ENCODE measurements at regions not wholly inside any gene's neighbourhood (a gene's known extent, or its start where the extent isn't known, plus 50 kb on each side); places are given as distances from the start of the nearest gene placed in this dataset.
"Not testable (repeated sequence)": the region's sequence is repeated elsewhere in the genome, so short reads cannot be mapped to it uniquely, and the experiment has no call there.

- TF ChIP-seq POLR2A (IDR thresholded peaks at IDR 0.05; ENCODE audit: low read depth, low read length): no peak
- TF ChIP-seq POU2F2 (IDR thresholded peaks at IDR 0.05; ENCODE audit: low read depth, low read length): no peak
- no peak for TF ChIP-seq TAF1 (IDR thresholded peaks at IDR 0.05; ENCODE audit: low read depth, low read length)
- no peak for TF ChIP-seq PAX5 (IDR thresholded peaks at IDR 0.05; ENCODE audit: insufficient read depth, low read length, severe bottlenecking)
- no peak for TF ChIP-seq SPI1 (IDR thresholded peaks at IDR 0.05; ENCODE audit: low read depth, low read length)
- no peak for TF ChIP-seq POLR2AphosphoS5 (IDR thresholded peaks at IDR 0.05; ENCODE audit: low read depth, low read length)
- DNase-seq (ENCODE audit: insufficient read length, low spot score) (no peak), FAIRE-seq (no peak)
Observed at GRCh38 chr2:105677901-105678300, 66.8 kb upstream of the NCK2 start.

- TF ChIP-seq POLR2A (IDR thresholded peaks at IDR 0.05; ENCODE audit: low read depth, low read length) (no peak), TAF1 (IDR thresholded peaks at IDR 0.05; ENCODE audit: low read depth, low read length) (no peak), POU2F2 (IDR thresholded peaks at IDR 0.05; ENCODE audit: low read depth, low read length) (no peak)
- FAIRE-seq (no peak), DNase-seq (ENCODE audit: insufficient read length, low spot score) (no peak)
Observed at GRCh38 chr2:105675841-105676240, 68.9 kb upstream of the NCK2 start.

GRCh38 chr2:105674859-105675541, 69.7 kb upstream of the NCK2 start:
- TF ChIP-seq POU2F2 (IDR thresholded peaks at IDR 0.05; ENCODE audit: low read depth, low read length): no peak
- no peak for TF ChIP-seq TAF1 (IDR thresholded peaks at IDR 0.05; ENCODE audit: low read depth, low read length)
- no peak for TF ChIP-seq POLR2A (IDR thresholded peaks at IDR 0.05; ENCODE audit: low read depth, low read length)
- TF ChIP-seq SPI1 (IDR thresholded peaks at IDR 0.05; ENCODE audit: low read depth, low read length): no peak
- TF ChIP-seq POLR2AphosphoS5 (IDR thresholded peaks at IDR 0.05; ENCODE audit: low read depth, low read length): no peak
- no peak for TF ChIP-seq PAX5 (IDR thresholded peaks at IDR 0.05; ENCODE audit: insufficient read depth, low read length, severe bottlenecking)
- no peak for DNase-seq (ENCODE audit: insufficient read length, low spot score)
- FAIRE-seq: no peak

- TF ChIP-seq POLR2A (IDR thresholded peaks at IDR 0.05; ENCODE audit: low read depth, low read length) (no peak), TAF1 (IDR thresholded peaks at IDR 0.05; ENCODE audit: low read depth, low read length) (no peak), SPI1 (IDR thresholded peaks at IDR 0.05; ENCODE audit: low read depth, low read length) (no peak), PAX5 (IDR thresholded peaks at IDR 0.05; ENCODE audit: insufficient read depth, low read length, severe bottlenecking) (no peak), POU2F2 (IDR thresholded peaks at IDR 0.05; ENCODE audit: low read depth, low read length) (no peak), POLR2AphosphoS5 (IDR thresholded peaks at IDR 0.05; ENCODE audit: low read depth, low read length) (no peak)
- DNase-seq (ENCODE audit: insufficient read length, low spot score): no peak
- FAIRE-seq: no peak
Observed at GRCh38 chr2:105674401-105674800, 70.3 kb upstream of the NCK2 start.

GRCh38 chr2:105671156-105671555, 73.6 kb upstream of the NCK2 start:
- DNase-seq (ENCODE audit: insufficient read length, low spot score) (no peak), FAIRE-seq (no peak)
- TF ChIP-seq TAF1 (IDR thresholded peaks at IDR 0.05; ENCODE audit: low read depth, low read length) (no peak), POLR2A (IDR thresholded peaks at IDR 0.05; ENCODE audit: low read depth, low read length) (no peak), POU2F2 (IDR thresholded peaks at IDR 0.05; ENCODE audit: low read depth, low read length) (no peak), PAX5 (IDR thresholded peaks at IDR 0.05; ENCODE audit: insufficient read depth, low read length, severe bottlenecking) (no peak), SPI1 (IDR thresholded peaks at IDR 0.05; ENCODE audit: low read depth, low read length) (no peak), POLR2AphosphoS5 (IDR thresholded peaks at IDR 0.05; ENCODE audit: low read depth, low read length) (no peak)

- FAIRE-seq: no peak
- TF ChIP-seq POU2F2 (IDR thresholded peaks at IDR 0.05; ENCODE audit: low read depth, low read length) (no peak), POLR2A (IDR thresholded peaks at IDR 0.05; ENCODE audit: low read depth, low read length) (no peak), PAX5 (IDR thresholded peaks at IDR 0.05; ENCODE audit: insufficient read depth, low read length, severe bottlenecking) (no peak), SPI1 (IDR thresholded peaks at IDR 0.05; ENCODE audit: low read depth, low read length) (no peak), TAF1 (IDR thresholded peaks at IDR 0.05; ENCODE audit: low read depth, low read length) (no peak), POLR2AphosphoS5 (IDR thresholded peaks at IDR 0.05; ENCODE audit: low read depth, low read length) (no peak)
Observed at GRCh38 chr2:105669384-105669891, 75.3 kb upstream of the NCK2 start.

GRCh38 chr2:105665480-105665879, 79.2 kb upstream of the NCK2 start:
- TF ChIP-seq POLR2A (IDR thresholded peaks at IDR 0.05; ENCODE audit: low read depth, low read length) (no peak), POU2F2 (IDR thresholded peaks at IDR 0.05; ENCODE audit: low read depth, low read length) (no peak), POLR2AphosphoS5 (IDR thresholded peaks at IDR 0.05; ENCODE audit: low read depth, low read length) (no peak), PAX5 (IDR thresholded peaks at IDR 0.05; ENCODE audit: insufficient read depth, low read length, severe bottlenecking) (no peak)
- DNase-seq (ENCODE audit: insufficient read length, low spot score) (no peak), FAIRE-seq (no peak)

More at GRCh38 chr2:105669384-105669891, 75.3 kb upstream of the NCK2 start:
- no peak for DNase-seq (ENCODE audit: insufficient read length, low spot score)

- no peak for DNase-seq (ENCODE audit: insufficient read length, low spot score)
- no peak for FAIRE-seq
- no peak for TF ChIP-seq PAX5 (IDR thresholded peaks at IDR 0.05; ENCODE audit: insufficient read depth, low read length, severe bottlenecking)
- no peak for TF ChIP-seq POLR2AphosphoS5 (IDR thresholded peaks at IDR 0.05; ENCODE audit: low read depth, low read length)
- no peak for TF ChIP-seq SPI1 (IDR thresholded peaks at IDR 0.05; ENCODE audit: low read depth, low read length)
- no peak for TF ChIP-seq POU2F2 (IDR thresholded peaks at IDR 0.05; ENCODE audit: low read depth, low read length)
- no peak for TF ChIP-seq TAF1 (IDR thresholded peaks at IDR 0.05; ENCODE audit: low read depth, low read length)
- TF ChIP-seq POLR2A (IDR thresholded peaks at IDR 0.05; ENCODE audit: low read depth, low read length): no peak
Observed at GRCh38 chr2:105660489-105660888, 84.2 kb upstream of the NCK2 start.

- not testable (repeated sequence) for FAIRE-seq; DNase-seq (ENCODE audit: insufficient read length, low spot score)
Observed at GRCh38 chr2:105655723-105656606, 88.7 kb upstream of the NCK2 start.
